HG02610 (cell line): ENCODE measurements at regions not wholly inside any gene's neighbourhood (a gene's known extent, or its start where the extent isn't known, plus 50 kb on each side); places are given as distances from the start of the nearest gene placed in this dataset.
A peak's percentile ranks its signal among the peaks of the same experiment; 100 is the strongest.

Source experiments
- ATAC-seq: cut with Tn5 transposase; IDR thresholded peaks from one replicate; pipeline ENCODE4 v1.9.1; 2021; ENCODE audit warnings: mild to moderate bottlenecking, moderate library complexity; ENCODE audit not compliant: unreplicated experiment

DNA sequence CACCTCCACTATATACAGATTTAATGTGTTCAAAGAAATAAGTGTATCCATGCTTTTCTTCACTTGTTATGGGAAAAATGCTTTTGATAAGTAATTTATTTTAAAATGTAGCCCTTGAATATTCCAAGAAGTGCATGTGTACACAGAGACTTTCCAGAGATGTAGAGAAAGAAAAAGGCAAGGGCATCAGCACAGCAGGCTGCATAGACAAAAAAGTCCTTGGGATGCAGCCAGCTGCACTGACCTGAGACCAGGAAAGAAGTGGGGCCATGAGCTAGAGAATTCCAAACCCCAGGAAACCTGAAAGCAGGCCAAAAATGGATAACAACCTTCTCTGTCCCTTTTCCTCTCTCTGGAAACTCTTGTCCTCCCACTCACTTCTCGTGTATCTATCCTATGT is 51.6 kb upstream of the PRDM8 start:
- ATAC-seq = no peak

DNA sequence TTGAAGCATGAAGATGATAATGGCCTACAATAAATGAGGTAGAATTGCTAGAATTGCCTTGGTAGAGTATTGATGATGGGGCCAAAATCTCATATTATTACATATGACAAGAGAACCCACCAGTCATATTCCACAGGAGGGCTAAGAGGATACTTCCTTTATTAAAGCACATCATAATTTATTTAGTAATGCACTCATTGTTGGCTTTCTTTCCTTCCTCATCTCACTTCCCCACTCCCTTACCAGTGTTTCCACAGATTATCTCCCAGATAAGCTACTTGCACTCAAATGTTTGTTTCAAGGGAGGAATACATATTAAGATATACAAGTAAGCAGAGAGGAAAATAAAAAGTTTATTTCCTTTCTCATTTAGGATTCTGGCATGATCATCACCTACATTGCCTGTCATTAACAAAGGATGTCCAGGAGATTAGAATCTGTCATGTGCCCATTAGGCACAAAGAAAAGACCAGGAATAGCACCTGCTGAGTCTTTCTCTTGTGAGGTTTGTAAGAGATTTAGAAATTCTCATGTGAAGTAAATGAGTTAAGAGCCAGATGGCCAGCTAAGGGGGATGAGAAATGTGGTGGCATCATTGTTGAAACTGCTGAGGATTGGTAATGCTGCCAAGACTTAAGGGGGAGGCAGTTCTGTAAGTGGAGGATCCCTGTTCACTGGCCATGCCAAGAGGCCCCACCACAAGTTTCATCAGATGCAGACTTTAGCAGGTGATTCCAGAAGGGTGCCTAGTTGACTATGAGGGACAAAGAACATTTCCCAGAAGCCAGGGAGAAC is 52.4 kb upstream of the PRDM8 start:
- no peak for ATAC-seq

DNA sequence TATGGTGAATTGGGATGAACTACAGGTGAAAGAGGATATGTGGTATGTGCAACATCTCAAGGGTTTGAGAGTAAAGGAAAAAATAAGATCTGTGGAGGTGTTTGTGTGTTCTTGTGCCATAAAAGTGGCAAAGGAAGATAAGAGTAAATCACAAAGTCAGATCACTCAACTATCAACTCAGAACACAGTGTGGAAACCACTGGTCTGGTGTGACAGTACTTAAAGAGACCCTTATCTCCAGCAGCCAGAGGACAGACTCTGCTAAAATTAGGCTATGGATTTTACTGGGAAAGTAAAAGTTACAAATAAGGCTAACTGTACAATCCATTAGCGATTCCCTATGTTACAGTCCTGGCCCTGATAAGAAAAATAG is 54.0 kb upstream of the PRDM8 start:
- no peak for ATAC-seq

DNA sequence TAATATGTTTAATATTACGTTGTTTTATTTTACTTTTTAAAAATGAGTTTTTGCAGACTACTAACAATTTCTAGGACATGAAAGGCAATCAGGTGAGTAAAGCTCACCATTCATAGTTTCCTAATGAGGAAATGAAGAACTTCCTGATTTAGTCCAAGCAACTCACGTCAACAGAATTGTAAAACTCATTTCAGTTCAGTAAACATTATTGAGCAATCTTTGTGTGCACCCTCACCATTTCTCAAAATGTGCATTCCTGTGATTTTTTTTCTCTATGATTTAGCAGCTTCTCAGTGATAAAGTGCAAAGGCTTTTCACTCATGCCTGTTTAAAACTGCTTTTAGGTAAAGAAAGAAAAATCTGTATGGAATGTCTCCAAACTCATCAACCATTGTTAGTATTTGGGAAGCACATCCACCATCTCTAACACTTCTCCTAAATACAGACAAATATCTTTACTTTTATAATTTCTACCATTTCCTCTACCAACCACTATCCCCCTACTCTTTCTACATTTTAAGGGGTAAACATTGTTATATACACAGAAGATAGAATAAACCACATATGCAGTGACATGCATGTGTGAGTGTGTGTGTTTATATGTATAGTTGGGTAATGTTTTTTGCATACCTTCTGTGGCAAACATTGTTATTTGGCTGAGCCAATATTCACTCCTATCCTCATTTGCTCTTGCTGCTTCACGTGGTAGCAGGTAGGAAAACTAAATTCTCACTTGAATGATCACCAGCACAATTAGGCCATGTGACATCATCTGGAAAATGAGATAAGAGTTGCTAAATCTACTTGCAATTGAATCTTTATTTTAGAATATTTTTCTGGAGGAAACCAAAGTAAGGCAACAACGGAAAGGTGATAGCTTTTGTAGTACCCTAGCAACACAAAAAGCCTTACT is 54.7 kb upstream of the PRDM8 start:
- no peak for ATAC-seq

DNA sequence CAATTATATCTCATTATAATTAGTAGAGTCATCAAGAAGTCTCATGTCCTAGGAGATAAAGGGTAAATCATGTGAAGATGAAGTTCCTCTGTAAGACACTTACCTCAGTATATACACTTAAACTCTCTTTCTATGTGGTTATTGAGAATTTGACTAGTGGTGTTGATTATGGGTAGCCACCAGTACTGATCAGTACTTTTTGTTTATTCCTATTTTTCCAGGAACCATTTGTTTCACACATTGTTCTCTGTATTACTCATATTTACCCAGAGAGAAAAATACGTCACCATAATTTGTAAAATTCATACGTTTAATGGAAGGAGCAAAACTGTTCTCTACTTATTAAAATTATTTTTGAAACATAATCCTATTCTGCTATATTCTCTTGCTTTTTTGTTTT is 55.8 kb upstream of the PRDM8 start:
- ATAC-seq = no peak

DNA sequence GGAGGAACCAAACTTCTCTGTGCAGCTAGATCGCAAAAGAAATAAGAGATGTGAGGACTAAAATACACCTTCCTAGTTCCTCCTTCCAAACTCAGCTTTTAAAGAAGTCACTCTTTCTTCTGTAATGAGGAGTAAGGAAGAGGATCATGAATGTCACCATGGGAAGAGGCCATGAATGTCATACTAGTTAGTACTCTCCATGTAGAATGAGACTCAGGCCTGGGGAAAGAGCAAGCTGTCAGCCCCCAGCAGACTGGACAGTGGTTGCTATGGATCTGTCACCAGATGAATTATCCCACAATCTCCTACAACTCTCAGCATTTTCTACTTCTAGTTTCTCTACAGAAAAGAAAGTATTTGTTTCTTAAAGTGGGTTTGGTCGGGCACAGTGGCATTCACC is 57.1 kb upstream of the PRDM8 start:
- no peak for ATAC-seq

DNA sequence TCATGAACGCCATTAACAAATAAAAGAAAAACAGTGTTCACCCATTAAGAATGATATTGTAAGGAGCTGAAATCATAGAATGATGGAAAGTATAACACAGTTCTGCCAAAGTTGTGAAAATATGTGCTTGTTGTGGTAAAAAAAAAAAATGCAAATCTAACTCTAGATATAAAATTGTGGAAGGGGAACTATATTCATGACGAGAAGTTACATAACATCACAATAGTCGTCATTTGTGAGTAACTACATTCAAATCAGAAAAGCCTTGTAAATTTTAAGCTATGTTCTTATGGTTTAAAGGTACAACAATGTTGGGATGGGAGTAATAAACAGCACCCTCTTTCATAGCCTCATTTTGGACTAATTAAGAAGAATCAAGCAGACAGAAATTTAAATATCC is 57.6 kb upstream of the PRDM8 start:
- ATAC-seq = no peak

DNA sequence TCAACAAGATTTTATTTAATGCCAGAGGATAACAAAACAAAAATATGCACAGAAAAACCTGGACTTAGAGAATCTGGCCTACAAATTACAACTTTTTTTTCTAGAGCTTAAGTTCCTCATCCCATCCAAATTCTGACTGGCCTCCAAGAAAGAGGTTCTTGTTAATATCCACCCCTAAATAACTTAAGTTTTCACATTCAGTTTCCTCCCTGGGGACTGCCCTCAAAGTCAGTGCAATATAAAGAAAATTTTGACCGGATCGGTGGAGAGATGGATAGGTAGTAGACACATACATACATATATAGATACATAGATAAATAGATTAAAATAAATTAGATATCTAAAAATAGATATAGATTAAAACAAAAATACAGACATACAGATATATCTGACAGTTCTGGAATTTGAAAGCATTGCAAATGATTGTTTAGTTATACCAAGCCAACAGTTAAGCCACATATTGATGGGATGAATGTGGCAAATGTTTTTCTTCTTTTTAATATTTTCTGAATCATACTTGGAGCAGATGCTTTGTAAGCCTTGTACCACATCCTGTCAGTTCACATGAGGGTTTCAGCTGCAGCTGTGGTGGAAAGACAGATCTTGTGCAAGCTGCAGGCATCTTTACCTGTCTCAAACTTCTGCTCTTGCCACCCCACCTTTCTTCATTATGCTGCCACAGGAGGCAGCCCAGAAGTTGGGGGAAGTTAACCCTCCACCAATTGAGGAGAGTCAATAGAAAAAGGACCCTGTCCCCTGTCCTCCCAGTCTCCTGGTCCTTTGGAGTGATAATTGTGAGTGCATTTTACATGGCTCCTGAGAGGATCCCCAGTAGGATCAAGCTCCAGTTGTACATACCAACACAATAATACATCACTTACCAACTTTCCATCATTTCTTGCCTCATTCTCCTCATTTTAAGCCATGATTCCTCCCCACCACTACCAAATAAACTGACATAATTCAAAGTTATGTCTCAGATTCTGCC is 58.5 kb upstream of the PRDM8 start:
- ATAC-seq = peak; percentile 96

DNA sequence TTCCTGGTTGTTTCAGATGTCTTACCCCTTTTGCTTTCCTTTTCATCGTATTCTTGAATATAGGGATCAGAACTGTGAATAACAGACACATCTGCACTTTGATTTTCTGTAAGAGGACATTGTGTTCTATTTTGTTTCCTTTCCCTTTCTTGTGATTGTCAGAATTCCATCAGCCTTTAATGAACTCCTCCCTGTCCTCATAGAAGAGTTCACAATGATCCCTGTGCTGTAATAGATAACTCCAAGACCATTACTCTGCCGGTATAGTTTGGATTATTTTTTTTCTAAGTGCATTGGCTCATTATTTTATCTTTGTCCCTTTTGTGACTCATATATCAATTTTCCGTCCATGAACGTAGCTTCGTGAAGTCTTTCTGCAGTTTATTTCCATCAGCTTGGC is 59.7 kb upstream of the PRDM8 start:
- no peak for ATAC-seq

DNA sequence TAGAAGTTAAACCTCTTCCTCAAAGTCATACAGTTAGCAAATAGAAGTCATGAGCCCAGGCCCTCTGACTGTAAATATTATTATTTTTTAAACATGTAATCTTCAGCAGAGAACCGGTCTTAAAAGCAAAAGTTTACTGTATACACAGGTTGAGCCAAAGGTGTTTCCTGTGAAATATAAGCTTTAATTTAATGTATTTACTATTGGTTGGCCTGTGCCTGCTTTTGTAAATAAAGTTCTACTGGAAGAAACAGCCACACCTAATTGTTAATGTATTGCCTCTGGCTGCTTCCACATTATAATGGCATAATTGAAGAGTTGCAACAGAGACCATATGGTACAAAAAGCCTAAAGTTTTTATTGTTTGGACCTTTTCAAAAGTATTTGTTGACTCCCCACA is 61.0 kb upstream of the PRDM8 start:
- ATAC-seq = no peak

DNA sequence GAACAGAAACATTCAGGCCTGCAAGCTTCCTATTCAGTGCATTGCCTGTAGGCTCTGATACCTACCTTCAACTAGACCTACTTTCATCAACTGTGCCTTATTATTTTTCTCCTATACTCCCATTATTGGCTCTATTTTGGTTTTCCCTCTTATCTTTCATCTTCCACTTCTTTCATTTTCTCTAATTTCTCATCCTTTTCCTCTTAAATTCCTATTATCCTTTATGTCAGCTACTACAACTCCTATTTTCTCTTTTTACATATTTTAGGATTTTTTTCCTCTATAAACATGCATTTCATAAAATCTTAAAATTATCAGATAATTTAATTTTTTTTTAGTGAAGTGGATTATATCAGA is 61.6 kb upstream of the PRDM8 start:
- ATAC-seq = no peak

DNA sequence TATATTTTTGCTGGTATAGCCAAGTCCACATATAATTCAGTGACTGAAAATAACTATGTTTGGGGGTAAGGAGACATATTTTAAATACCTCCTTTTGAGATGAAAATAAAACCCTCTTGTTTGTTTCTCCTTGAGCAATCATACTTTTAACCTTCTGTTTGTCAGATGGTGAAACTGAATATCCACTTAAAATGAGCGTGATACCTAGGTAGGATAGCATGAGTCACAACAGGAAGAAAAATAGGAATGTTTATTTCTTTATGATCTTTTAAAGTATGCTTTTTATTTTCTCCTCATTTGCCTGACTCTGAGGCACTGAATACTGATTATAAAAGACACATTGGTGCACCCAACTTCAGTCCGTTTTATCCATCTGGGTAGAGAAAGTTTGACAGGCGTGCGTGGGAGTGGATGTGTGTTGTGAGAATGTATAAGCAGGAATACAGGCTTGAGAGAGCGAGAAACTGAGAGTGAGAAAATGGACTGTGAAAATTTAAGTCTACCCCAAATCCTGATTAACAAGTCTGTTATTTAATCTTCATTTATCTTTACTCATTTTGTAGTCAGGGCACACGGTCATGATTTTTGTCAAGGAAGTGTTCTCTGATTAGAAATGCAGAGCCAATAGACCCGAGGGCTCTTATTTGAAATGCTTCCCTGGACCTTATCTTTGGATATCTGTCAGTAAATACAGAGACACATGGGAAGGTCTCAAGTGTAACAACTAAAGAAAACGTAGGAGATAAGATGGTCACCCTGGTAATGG is 62.1 kb upstream of the ANTXR2 start:
- ATAC-seq = no peak

DNA sequence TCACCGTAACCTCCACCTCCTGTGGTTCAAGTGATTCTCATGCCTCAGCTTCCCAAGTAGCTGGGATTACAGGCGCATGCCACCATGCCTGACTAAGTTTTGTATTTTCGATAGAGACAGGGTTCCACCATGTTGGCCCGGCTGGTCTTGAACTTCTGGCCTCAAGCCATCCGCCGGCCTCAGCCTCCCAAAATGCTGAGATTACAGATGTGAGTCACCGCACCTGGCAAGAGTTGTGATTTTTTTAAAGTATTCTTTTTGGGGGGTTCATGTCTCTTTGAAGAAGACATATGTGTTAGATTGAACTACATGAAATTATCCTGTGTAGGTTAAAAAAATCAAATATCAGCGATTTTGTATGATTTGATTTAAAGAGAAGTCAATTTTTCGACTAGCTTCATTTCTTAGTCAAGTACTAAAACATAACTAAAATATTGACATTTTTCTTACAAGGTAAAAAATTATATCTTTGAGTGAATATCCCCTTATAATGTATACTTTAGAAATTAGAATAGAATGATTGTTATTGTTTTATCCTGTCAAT is 60.3 kb upstream of the ANTXR2 start:
- no peak for ATAC-seq

DNA sequence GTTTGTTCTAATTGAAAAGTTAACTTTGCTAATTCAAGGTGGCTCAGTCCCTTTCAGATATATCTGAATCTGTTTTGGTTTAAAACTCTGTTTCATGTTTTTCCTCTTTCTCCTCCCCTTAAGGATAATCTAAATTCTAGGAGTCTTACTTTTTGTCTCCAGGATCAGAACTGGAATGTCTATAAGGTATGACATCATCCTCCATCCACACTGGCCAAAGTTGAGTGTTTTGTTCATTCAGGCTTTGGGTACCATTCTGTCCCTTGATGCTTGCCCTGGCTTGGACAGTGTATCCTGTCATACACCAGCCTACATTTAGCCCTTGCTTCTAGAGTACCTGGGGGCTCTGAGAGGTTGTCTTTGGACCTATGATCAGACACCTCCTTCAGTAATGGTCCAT is 56.8 kb upstream of the ANTXR2 start:
- ATAC-seq = no peak

DNA sequence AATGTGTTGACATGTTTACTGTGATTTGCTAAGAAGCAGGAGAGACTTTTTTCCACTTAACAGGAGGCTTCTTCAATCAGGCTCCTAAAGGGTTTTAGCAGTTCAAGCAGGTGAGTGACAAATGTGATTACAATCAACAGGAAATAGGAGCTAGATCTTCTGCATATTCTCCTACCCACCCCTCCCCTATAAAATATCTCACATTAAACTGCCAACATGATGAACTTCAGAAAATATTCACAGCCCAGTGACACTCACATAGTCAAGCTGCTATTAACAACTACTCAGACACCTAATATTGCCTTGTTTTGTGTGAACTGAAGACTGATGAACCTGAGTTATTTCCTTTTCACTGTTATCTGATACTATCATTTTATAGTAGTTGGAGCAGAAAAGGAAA is 55.9 kb upstream of the ANTXR2 start:
- ATAC-seq = no peak

DNA sequence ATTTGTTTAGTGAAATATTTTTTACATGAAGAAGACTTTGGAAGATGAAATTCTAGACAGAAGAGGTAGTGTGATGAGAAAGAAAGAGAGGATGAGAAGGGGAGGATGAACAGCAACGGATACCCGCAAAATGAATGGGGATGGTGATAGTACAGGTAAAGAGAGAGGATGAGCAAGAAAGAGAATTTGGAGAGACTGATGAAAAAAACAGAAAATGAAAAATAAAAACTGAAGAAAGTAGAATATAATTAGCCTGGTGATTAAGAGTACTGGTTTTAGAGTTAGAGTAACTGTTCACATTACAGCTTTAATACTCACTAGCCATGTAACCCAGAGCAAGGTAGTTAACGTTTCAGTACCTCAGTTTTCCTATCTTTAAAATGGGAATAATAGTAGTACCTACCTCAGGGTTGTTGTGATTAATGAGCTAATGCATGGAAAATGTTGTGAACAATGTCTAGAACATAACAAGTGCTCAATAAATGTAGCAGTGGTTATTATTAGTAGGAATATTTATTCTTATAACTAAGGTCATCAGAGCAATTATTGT is 54.9 kb upstream of the ANTXR2 start:
- ATAC-seq = no peak

DNA sequence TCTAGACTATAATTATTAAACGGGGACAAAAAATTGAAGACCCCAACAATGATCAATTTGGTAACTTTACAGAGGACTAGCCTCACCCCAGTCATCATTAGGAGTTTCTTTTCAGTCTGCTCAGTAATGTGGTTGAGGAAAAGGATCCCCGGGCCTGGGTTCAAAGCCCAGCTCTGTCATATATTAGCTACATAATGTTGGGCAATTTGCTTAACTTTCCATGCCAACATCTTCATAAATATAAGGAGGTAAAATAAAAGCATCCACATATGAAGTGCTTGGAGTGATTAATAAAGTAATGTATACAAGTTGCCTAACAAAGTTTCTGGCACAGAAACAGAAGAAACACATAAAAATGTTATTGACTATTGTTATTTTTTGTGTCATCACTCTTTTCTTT is 53.4 kb upstream of the ANTXR2 start:
- ATAC-seq = no peak

DNA sequence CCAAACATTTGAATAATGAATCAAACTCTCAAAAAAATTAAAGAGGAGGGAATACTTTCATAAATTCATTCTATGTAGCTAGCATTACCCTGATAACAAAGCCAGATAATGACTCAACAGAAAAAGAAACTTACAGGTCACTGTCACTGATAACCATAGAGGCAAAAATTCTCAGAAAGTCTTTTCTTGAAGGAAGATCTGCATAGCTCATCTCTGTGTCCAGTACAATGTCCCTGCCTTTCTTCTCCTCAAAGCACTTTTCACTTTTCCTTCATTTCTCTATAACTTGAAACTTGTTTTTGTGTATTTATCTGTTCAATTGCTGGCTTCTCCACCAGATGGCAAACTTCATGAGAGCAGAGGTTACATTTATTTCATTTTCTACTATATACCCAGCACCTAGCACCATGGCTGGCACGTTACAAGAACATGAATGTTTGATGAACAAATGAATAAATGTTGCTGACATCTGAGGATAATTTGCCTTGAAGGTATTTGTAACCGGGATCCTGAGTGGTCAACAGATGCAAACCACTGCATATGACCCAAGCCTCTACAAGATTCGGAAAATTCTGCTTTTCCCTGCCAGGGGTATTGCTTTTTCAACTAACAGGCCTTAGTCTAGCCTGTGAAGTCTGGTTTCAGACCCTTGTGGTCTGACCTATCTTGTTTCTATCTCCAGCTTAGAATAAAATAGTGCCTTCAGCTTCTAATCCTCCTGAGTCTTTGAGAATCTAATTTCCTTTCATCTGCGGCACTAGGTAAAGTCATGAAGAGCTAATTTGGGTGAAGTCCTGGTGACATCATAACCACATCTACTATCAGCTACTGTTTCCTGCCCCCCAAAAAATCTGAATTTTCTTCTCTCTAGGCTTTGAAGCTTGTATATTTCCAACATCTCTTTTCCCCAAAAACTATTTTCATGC is 52.5 kb upstream of the ANTXR2 start:
- ATAC-seq = peak; percentile 45
